RWPE1 (cell line): ENCODE measurements at regions not wholly inside any gene's neighbourhood (a gene's known extent, or its start where the extent isn't known, plus 50 kb on each side); places are given as distances from the start of the nearest gene placed in this dataset.
"Not testable (repeated sequence)": the region's sequence is repeated elsewhere in the genome, so short reads cannot be mapped to it uniquely, and the experiment has no call there.

Source experiments
- CTCF ChIA-PET: fragments of 350-600 bp; sonication (Branson Sonifier 250); formaldehyde crosslinking; extraction: SDS; loops from one replicate; lab custom pipeline; 2021; lab: Yijun Ruan, JAX
- POLR2A ChIA-PET: fragments of 400-600 bp; formaldehyde crosslinking; extraction: SDS; loops from one replicate; lab custom pipeline; 2020; ENCODE audit warnings: antibody characterized with exemption; ENCODE audit not compliant: low non-redundant PET; lab: Yijun Ruan, JAX
- DNase-seq: peaks from one replicate; pipeline ENCODE4 v3.0.0; 2012; ENCODE audit warnings: low spot score
- H3K27ac ChIP-seq: fragments of 450-650 bp; 2 replicates; pipeline ENCODE4 v1.5.1; 2017

DNA sequence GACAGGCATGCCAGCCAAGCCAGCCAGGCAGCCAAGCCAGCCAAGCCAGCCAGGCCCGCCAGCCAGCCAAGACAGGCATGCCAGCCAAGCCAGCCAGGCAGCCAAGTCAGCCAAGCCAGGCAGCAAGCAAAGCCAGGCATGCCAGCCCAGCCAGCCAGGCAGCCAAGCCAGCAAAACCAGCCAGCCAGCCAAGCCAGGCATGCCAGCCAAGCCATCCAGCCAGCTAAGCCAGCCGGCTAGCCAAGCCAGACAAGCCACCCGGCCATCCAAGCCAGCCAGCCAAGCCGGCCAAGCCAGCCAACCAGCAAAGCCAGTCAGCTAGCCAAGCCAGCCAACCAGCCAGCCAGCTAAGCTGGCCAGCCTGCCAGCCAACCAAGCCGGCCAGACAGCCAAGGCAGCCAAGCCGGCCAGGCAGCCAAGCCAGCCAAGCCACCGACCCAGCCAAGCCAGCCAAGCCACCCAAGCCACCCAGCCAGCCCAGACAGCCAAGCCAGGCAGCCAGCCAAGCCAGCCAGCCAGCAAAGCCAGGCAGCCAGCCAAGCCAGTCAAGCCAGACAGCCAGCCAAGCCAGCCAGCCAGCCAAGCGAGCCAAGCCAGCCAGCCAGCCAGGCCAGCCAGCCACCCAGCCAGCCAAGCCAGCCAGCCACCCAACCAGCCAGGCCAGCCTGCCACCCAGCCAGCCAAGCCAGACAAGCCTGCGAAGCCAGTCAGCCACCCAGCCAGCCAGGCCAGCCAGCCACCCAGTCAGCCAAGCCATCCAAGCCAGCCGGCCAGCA lies 332.9 kb upstream of the PLGLB2 start:
- DNase-seq, POLR2A ChIA-PET, CTCF ChIA-PET: not testable (repeated sequence)
- H3K27ac ChIP-seq, result peak overlapping the region; percentile 24

DNA sequence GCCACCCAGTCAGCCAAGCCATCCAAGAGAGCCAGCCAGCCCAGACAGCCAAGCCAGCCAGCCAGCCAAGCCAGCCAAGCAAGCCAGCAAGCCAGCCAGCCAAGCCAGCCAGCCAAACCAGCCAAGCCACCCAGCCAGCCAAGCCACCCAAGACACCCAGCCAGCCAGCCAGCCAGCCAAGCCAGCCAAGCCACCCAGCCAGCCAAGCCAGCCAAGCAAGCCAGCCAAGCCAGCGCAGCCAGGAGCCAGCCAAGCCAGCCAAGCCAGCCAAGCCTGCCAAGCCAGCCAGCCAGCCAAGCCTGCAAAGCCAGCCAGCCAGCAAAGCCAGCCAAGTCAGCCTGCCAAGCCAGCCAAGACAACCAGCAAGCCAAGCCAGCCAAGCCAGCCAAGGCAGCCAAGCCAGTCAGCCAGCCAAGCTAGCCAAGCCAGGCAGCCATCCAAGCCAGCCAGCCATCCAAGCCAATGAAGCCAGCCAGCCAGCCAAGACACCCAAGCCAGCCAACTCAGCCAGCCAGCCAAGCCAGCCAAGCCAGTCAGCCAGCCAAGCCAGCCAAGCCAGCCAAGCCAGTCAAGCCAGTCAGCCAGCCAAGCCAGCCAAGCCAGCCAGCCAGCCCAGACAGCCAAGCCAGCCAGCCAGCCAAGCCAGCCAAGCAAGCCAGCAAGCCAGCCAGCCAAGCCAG lies 332.2 kb upstream of the PLGLB2 start:
- POLR2A ChIA-PET, CTCF ChIA-PET, H3K27ac ChIP-seq, DNase-seq: not testable (repeated sequence)

- POLR2A ChIA-PET, DNase-seq, H3K27ac ChIP-seq, CTCF ChIA-PET: not testable (repeated sequence)
These were observed 331.7 kb upstream of the PLGLB2 start for GRCh38 chr2:87416266-87416592.

- POLR2A ChIA-PET, H3K27ac ChIP-seq, DNase-seq, CTCF ChIA-PET: not testable (repeated sequence)
These were observed 330.7 kb upstream of the PLGLB2 start for GRCh38 chr2:87417147-87417546.

- POLR2A ChIA-PET, H3K27ac ChIP-seq, DNase-seq, CTCF ChIA-PET: not testable (repeated sequence)
These were observed 329.9 kb upstream of the PLGLB2 start for GRCh38 chr2:87417742-87418567.

DNA sequence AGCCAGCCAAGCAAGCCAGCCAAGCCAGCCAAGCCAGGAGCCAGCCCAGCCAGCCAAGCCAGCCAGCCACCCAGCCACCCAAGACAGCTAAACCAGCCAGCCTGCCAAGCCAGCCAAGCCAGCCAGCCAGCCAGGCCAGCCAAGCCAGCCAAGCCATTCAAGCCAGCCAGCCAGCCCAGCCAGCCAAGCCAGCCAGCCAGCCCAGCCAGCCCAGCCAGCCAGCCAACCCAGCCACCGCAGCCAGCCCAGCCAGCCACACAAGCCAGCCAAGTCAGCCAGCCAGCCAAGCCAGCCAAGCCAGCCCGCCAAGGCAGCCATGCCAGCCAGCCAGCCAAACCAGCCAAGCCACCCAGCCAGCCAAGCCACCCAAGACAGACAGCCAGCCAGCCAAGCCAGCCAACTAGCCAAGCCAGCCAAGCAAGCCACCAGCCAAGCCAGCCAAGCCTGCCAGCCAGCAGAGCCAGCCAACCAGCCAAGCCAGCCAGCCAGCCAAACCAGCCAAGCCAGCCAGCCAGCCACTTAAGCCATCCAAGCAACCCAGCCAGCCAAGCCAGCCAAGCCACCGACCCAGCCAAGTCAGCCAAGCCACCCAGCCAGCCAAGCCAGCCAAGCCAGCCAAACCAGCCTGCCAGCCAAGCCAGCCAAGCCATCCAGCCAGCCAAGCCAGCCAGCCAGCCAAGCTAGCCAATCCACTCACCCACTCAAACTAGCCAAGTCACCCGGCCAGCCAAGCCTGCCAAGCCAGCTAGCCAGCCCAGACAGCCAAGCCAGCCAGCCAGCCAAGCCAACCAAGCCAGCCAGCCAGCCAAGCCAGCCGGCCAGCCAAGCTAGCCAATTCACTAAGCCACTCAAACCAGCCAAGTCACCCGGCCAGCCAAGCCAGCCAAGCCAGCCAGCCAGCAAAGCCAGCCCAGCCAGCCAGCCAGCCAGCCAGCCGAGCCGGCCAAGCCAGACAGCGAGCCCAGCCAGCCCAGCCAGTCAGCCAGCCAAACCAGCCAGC lies 328.8 kb upstream of the PLGLB2 start:
- POLR2A ChIA-PET, DNase-seq, H3K27ac ChIP-seq, CTCF ChIA-PET: not testable (repeated sequence)

DNA sequence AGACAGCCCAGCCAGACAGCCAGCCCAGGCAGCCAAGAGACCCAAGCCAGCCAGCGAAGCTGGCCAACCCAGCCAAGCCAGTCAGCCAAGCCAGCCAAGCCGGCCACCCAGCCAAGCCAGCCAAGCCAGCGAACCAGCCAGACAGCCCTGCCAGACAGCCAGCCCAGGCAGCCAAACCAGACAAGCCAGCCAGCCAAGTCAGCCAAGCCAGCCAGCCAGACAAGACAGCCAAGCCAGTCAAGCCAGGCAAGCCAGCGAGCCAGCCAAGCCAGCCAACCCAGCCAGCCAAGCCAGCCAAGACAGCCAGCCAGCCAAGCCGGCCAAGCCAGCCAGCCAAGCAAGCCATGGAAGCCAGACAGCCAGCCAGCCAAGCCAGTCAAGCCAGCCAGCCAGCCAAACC lies 327.9 kb upstream of the PLGLB2 start:
- CTCF ChIA-PET, POLR2A ChIA-PET, H3K27ac ChIP-seq, DNase-seq: not testable (repeated sequence)

DNA sequence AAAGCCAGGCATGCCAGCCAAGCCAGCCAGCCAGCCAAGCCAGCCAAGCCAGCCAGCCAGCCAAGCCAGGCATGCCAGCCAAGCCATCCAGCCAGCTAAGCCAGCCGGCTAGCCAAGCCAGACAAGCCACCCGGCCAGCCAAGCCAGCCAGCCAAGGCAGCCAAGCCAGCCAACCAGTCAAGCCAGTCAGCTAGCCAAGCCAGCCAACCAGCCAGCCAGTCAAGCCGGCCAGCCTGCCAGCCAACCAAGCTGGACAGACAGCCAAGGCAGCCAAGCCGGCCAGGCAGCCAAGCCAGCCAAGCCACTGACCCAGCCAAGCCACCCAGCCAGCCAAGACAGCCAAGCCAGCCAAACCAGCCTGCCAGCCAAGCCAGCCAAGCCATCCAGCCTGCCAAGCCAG lies 326.9 kb upstream of the PLGLB2 start:
- H3K27ac ChIP-seq, POLR2A ChIA-PET, DNase-seq, CTCF ChIA-PET: not testable (repeated sequence)

GRCh38 chr2:87423796-87424762 lies 323.8 kb upstream of the PLGLB2 start:
- POLR2A ChIA-PET, DNase-seq, H3K27ac ChIP-seq, CTCF ChIA-PET: not testable (repeated sequence)

- DNase-seq, CTCF ChIA-PET, H3K27ac ChIP-seq, POLR2A ChIA-PET: not testable (repeated sequence)
These were observed 323.1 kb upstream of the PLGLB2 start for GRCh38 chr2:87424763-87425154.

- H3K27ac ChIP-seq, POLR2A ChIA-PET, DNase-seq, CTCF ChIA-PET: not testable (repeated sequence)
These were observed 322.7 kb upstream of the PLGLB2 start for GRCh38 chr2:87425191-87425590.

DNA sequence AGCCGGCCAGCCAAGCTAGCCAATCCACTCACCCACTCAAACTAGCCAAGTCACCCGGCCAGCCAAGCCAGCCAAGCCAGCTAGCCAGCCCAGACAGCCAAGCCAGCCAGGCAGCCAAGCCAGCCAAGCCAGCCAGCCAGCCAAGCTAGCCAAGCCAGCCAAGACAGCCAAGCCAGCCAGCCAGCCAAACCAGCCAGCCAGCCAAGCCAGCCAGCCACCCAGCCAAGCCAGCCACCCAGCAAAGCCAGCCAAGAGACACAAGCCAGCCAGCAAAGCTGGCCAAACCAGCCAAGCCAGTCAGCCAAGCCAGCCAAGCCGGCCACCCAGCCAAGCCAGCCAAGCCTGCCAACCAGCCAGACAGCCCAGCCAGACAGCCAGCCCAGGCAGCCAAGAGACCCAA lies 322.2 kb upstream of the PLGLB2 start:
- H3K27ac ChIP-seq, CTCF ChIA-PET, POLR2A ChIA-PET, DNase-seq: not testable (repeated sequence)

DNA sequence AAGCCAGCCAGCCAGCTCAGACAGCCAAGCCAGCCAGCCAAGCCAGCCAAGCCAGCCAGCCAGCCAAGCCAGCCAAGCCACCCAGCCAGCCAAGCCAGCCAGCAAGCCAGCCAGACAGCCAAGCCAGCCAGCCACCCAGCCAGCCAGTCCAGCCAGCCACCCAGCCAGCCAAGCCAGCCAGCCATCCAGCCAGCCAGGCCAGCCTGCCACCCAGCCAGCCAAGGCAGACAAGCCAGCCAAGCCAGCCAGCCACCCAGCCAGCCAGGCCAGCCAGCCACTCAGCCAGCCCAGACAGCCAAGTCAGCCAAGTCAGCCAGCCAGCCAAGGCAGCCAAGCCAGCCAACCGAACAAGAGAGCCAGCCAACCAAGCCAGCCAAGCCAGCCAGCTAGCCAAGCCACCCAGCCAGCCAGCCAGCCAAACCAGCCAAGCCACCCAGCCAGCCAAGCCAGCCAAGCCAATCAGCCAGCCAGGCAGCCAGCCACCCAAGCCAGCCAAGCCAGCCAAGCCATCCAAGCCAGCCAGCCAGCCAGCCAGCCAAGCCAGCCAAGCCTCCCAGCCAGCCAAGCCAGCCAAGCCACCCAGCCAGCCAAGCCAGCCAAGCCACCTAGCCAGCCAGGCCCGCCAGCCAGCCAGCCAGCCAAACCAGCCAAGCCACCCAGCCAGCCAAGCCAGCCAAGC lies 319.3 kb upstream of the PLGLB2 start:
- POLR2A ChIA-PET, DNase-seq, H3K27ac ChIP-seq, CTCF ChIA-PET: not testable (repeated sequence)

DNA sequence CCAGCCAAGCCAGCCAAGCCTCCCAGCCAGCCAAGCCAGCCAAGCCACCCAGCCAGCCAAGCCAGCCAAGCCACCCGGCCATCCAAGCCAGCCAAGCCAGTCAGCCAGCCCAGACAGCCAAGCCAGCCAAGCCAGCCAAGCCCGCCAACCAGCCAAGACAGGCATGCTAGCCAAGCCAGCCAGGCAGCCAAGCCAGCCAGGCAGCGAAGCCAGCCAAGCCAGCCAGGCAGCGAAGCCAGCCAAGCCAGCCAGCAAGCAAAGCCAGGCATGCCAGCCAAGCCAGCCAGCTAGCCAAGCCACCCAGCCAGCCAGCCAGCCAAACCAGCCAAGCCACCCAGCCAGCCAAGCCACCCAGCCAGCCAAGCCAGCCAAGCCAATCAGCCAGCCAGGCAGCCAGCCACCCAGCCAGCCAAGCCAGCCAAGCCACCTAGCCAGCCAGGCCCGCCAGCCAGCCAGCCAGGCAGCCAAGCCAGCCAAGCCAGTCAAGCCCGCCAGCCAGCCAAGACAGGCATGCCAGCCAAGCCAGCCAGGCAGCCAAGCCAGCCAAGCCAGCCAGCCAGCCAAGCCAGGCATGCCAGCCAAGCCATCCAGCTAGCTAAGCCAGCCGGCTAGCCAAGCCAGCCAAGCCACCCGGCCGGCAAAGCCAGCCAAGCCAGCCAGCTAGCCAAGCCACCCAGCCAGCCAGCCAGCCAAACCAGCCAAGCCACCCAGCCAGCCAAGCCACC lies 318.5 kb upstream of the PLGLB2 start:
- POLR2A ChIA-PET, CTCF ChIA-PET, DNase-seq, H3K27ac ChIP-seq: not testable (repeated sequence)
